ENCODE measurements at regions not wholly inside any gene's neighbourhood (a gene's known extent, or its start where the extent isn't known, plus 50 kb on each side); places are given as distances from the start of the nearest gene placed in this dataset.

DNA sequence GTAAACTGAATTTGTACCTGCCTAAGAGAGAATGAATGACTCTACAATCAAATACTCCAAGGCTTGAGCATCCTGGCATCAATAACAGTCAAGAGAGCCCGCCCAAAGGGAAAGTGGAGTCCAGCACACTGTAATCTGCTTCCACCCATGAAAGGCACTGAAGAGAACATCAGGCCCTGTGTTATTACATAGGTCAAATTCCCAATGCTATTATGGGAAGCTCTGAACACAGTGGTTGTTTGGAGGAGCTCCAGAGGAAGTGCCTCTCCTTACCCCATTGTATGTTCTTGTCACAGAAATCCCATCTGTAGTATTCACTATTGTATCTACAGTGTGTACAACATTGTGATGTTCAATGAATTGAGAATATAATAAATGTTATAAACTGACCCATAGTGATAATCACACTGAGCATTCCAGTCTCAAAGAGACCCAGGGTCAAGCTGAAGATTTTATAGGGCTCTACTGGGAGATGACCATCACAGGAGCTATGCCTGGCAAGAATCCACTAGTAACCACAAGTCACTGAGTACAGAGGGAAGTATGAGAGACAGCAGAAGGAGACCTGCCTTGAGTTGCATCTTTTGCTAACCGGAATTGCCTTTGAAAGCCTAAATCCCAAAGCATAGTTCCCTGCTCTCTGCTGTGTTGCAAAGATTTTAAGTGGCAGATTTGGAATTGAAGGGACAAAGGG is 446.7 kb downstream of the GJA1 start:
- TF ChIP-seq MYC (IDR thresholded peaks at IDR 0.05; ENCODE audit: low read depth, low read length) (no peak), MYC (CRISPR knock-in tag; IDR thresholded peaks at IDR 0.05; ENCODE audit: borderline replicate concordance, low read depth) (no peak), KDM4B (IDR thresholded peaks at IDR 0.05; ENCODE audit: borderline replicate concordance in 2 of 2, low read depth in 1 of 2) (no peak), ELF1 (tag; IDR thresholded peaks at IDR 0.05) (no peak), BDP1 (IDR thresholded peaks at IDR 0.05; ENCODE audit: insufficient read depth, insufficient read length) (no peak), KLF6 (CRISPR knock-in tag; IDR thresholded peaks at IDR 0.05; ENCODE audit: borderline replicate concordance) (no peak), MYNN (IDR thresholded peaks at IDR 0.05) (no peak), MYNN (CRISPR knock-in tag; IDR thresholded peaks at IDR 0.05) (no peak), E2F1 (CRISPR knock-in tag; IDR thresholded peaks at IDR 0.05) (no peak), ZNF354B (CRISPR knock-in tag; IDR thresholded peaks at IDR 0.05) (no peak), ZNF133 (CRISPR knock-in tag; IDR thresholded peaks at IDR 0.05) (no peak), GTF2B (IDR thresholded peaks at IDR 0.05; ENCODE audit: extremely low read depth, insufficient read length) (no peak), POLR2AphosphoS5 (IDR thresholded peaks at IDR 0.05; ENCODE audit: control insufficient read depth, insufficient read depth, low read depth, low read length) (no peak), RBFOX2 (IDR thresholded peaks at IDR 0.05; ENCODE audit: low read depth, low read length) (no peak), EP300 (IDR thresholded peaks at IDR 0.05; ENCODE audit: low read length) (no peak)
- TF ChIP-seq, protein P1, sequence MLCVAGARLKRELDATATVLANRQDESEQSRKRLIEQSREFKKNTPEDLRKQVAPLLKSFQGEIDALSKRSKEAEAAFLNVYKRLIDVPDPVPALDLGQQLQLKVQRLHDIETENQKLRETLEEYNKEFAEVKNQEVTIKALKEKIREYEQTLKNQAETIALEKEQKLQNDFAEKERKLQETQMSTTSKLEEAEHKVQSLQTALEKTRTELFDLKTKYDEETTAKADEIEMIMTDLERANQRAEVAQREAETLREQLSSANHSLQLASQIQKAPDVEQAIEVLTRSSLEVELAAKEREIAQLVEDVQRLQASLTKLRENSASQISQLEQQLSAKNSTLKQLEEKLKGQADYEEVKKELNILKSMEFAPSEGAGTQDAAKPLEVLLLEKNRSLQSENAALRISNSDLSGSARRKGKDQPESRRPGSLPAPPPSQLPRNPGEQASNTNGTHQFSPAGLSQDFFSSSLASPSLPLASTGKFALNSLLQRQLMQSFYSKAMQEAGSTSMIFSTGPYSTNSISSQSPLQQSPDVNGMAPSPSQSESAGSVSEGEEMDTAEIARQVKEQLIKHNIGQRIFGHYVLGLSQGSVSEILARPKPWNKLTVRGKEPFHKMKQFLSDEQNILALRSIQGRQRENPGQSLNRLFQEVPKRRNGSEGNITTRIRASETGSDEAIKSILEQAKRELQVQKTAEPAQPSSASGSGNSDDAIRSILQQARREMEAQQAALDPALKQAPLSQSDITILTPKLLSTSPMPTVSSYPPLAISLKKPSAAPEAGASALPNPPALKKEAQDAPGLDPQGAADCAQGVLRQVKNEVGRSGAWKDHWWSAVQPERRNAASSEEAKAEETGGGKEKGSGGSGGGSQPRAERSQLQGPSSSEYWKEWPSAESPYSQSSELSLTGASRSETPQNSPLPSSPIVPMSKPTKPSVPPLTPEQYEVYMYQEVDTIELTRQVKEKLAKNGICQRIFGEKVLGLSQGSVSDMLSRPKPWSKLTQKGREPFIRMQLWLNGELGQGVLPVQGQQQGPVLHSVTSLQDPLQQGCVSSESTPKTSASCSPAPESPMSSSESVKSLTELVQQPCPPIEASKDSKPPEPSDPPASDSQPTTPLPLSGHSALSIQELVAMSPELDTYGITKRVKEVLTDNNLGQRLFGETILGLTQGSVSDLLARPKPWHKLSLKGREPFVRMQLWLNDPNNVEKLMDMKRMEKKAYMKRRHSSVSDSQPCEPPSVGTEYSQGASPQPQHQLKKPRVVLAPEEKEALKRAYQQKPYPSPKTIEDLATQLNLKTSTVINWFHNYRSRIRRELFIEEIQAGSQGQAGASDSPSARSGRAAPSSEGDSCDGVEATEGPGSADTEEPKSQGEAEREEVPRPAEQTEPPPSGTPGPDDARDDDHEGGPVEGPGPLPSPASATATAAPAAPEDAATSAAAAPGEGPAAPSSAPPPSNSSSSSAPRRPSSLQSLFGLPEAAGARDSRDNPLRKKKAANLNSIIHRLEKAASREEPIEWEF (CRISPR knock-in tag; IDR thresholded peaks at IDR 0.05), result no peak

All from K562 (cell line).